ENCODE measurements at regions not wholly inside any gene's neighbourhood (a gene's known extent, or its start where the extent isn't known, plus 50 kb on each side); places are given as distances from the start of the nearest gene placed in this dataset.

GRCh38 chr6:101222007-101222406 lies 171.5 kb upstream of the GRIK2 start:
- DNase-seq, result no peak
- TF ChIP-seq, protein P1, sequence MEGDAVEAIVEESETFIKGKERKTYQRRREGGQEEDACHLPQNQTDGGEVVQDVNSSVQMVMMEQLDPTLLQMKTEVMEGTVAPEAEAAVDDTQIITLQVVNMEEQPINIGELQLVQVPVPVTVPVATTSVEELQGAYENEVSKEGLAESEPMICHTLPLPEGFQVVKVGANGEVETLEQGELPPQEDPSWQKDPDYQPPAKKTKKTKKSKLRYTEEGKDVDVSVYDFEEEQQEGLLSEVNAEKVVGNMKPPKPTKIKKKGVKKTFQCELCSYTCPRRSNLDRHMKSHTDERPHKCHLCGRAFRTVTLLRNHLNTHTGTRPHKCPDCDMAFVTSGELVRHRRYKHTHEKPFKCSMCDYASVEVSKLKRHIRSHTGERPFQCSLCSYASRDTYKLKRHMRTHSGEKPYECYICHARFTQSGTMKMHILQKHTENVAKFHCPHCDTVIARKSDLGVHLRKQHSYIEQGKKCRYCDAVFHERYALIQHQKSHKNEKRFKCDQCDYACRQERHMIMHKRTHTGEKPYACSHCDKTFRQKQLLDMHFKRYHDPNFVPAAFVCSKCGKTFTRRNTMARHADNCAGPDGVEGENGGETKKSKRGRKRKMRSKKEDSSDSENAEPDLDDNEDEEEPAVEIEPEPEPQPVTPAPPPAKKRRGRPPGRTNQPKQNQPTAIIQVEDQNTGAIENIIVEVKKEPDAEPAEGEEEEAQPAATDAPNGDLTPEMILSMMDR (IDR thresholded peaks at IDR 0.05; ENCODE audit: borderline replicate concordance), result no peak
- Histone ChIP-seq H3K27me3 (ENCODE audit: low read depth) (no peaks in the 10 kb centered on the region), H3K36me3 (no peaks in the 10 kb centered on the region), H3K27ac (replicated peaks) (no peak overlapping the region), H3K4me1 (no peaks in the 10 kb centered on the region), H3K9me3 (replicated peaks) (peaks cover 21% of the 10 kb centered on the region), H3K4me3 (no peak overlapping the region)
- intact Hi-C loops (cut with micrococcal nuclease), result no loop called here

DNA sequence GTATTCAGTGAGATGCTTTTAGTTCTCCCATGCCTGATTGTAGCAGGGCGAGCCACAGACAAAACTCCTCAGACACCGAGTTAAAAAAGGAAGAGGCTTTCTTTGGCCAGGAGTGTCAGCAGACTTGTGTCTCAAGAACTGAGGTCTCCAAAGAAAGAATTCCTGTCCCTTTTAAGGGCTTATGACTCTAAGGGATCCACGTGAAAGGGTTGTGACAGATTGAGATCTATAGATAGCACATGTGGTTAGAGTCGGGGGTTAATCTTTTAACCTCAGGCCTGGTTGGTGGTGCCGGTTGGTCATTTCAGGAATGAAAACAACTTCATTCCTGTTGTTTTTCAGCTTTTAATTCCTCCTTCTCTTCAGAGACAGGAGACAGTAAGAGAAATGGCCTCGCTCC lies 168.8 kb upstream of the GRIK2 start:
- Histone ChIP-seq H3K4me1 (no peaks in the 10 kb centered on the region), H3K9me3 (replicated peaks) (peaks cover 21% of the 10 kb centered on the region), H3K36me3 (no peaks in the 10 kb centered on the region), H3K27ac (replicated peaks) (no peak overlapping the region), H3K27me3 (ENCODE audit: low read depth) (no peaks in the 10 kb centered on the region), H3K4me3 (no peak overlapping the region)
- no peak for DNase-seq
- TF ChIP-seq, protein P1 (IDR thresholded peaks at IDR 0.05; ENCODE audit: borderline replicate concordance), result no peak
- intact Hi-C loops (cut with micrococcal nuclease), result no loop called here

DNA sequence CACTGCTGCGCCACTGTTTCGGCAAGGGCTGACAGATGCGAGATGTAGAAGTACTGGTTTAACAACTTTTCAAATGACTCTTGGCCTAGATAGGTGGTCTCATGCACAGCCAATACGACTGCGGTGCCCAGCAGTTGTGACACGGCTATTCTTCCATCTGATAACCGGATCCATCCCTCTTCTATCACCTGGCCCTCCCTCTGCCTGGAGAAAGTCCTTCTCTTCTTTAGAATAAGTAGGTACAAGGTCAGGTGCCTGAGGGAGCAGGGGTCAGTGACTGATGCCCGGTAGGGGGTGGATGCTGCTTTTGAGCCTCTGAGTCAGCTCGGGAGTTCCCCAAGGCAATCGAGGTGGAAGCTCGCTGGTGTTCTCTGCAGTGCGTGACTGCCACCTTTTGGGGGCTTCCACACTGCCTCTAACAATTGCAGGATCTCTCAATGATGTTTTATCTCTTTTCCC lies 166.8 kb upstream of the GRIK2 start:
- no peaks in the 10 kb centered on the region for H3K4me1 ChIP-seq
- no peak overlapping the region for H3K27ac ChIP-seq (replicated peaks)
- no peaks in the 10 kb centered on the region for H3K27me3 ChIP-seq (ENCODE audit: low read depth)
- DNase-seq, result no peak
- peaks cover 21% of the 10 kb centered on the region for H3K9me3 ChIP-seq (replicated peaks)
- no peak overlapping the region for H3K4me3 ChIP-seq
- H3K36me3 ChIP-seq, result no peaks in the 10 kb centered on the region
- TF ChIP-seq, protein P1 (IDR thresholded peaks at IDR 0.05; ENCODE audit: borderline replicate concordance), result no peak
- intact Hi-C loops (cut with micrococcal nuclease), result no loop called here

GRCh38 chr6:101230866-101231265 lies 162.6 kb upstream of the GRIK2 start:
- no peaks in the 10 kb centered on the region for H3K4me1 ChIP-seq
- TF ChIP-seq, protein P1 (IDR thresholded peaks at IDR 0.05; ENCODE audit: borderline replicate concordance), result no peak
- peaks cover 2% of the 10 kb centered on the region for H3K9me3 ChIP-seq (replicated peaks)
- no peaks in the 10 kb centered on the region for H3K27me3 ChIP-seq (ENCODE audit: low read depth)
- H3K27ac ChIP-seq (replicated peaks), result no peak overlapping the region
- no peaks in the 10 kb centered on the region for H3K36me3 ChIP-seq
- H3K4me3 ChIP-seq, result no peak overlapping the region
- no peak for DNase-seq
- intact Hi-C loops (cut with micrococcal nuclease), result no loop called here

- no peak overlapping the region for H3K27ac ChIP-seq (replicated peaks)
- no peak for DNase-seq
- H3K36me3 ChIP-seq, result no peaks in the 10 kb centered on the region
- TF ChIP-seq, protein P1 (IDR thresholded peaks at IDR 0.05; ENCODE audit: borderline replicate concordance), result no peak
- no peaks in the 10 kb centered on the region for H3K9me3 ChIP-seq (replicated peaks)
- intact Hi-C loops (cut with micrococcal nuclease), result no loop called here
- H3K27me3 ChIP-seq (ENCODE audit: low read depth), result no peaks in the 10 kb centered on the region
- H3K4me1 ChIP-seq, result no peaks in the 10 kb centered on the region
- no peak overlapping the region for H3K4me3 ChIP-seq
Measured at GRCh38 chr6:101231606-101232235, 161.8 kb upstream of the GRIK2 start.
